Hematopoietic multipotent progenitor cell treated with erythropoietin and hydrocortisone succinate and interleukin-3 and kit ligand, for 4 days (in vitro differentiated cells): ENCODE measurements at regions not wholly inside any gene's neighbourhood (a gene's known extent, or its start where the extent isn't known, plus 50 kb on each side); places are given as distances from the start of the nearest gene placed in this dataset.
"Not testable (repeated sequence)": the region's sequence is repeated elsewhere in the genome, so short reads cannot be mapped to it uniquely, and the experiment has no call there.

Experiments
- DNase-seq: peaks from one replicate; pipeline ENCODE4 v3.0.0-alpha.2; 2015

DNA sequence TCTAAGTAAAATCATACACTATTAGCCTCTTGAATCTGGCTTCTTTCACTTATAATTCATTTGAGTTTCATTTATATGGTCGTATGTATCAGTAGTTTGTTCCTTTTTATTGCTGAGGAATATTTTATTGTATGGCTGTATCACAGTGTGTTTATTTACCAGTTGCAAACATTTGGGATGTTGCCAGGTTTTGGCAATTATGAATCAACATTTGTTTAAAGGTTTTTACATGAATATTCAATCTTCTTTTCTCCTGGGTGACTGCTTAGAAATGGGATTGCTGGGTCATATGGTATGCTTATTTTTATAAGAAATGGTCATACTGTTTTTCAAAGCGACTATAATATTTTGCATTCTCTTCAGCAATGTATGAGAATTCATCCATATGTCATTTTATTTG lies 107.9 kb downstream of the PMAIP1 start:
- DNase-seq, result no peak

DNA sequence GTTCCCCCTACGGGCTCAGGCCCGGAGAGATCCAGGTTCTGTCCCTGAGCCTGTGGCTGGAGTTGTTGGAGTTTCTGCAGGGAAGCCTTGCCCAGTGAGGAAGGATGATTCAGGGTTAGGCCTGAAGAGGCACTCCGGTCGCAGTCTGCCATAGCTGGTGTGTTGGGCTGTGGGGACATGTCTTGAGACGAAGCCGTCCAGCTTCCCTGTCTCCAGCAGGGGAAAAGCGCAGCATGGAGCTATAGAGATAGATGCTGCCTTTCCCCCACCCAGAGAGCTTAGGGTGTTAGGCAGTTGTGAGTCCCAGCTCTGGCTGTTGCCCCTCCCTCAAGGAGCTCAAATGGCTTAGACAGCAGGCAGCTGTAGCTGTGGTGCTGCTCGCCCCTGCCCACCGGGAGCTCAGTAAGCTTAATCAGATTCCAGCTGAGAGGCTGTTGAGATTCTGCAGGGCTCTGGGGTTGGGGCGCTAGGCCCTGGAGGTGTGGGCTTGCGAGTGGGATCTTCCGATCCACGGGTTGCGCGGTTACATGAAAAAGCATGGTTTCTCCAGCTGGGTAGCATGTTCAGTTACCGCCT lies 103.9 kb downstream of the PMAIP1 start:
- no peak for DNase-seq

DNA sequence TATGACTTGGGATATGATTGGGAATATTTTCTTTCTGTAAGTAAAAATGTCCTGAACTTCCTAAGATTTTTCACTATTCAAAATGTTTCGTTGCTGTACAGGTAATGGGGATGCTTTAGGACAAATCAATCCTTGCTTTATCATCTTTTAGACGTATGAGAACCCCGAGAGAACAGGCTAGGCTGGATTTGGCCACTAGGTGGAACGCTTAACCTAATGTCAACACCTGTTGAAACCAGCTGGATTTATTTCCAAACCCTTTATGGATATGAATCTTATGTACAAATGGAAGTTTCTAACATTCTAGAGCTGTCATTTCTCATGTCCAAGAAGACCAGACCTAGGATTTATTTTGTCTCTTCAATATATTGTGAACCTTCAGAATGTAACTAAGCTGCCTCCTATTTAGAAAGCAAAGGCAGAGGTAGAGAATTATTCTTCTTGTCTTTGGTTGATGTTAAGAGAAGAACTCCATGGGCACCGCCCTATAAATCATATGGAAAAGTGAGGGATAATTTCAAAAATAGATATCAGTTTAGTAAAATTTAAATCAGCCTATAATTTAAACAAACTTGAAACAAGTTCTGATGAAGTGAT lies 96.7 kb downstream of the PMAIP1 start:
- DNase-seq, result peak; percentile 59

DNA sequence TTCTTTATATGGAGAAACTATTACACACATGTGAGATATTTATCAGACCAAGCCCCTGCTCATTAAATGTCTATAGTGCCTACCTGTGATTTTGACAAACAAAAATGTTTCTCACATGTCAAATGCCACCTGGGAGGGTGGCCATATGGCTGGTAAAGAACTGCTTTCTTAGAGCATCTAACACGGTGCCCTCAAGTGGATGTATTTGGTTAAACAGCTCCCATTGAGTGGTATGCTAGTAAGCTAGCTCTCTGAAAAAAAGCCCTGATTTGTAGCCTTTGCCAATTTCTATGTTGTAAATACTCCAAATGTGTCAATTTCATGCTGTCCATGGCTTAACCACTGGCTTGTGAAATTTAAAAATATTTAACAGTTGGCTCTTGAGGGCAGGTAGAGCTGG lies 94.6 kb downstream of the PMAIP1 start:
- DNase-seq, result peak; percentile 42

DNA sequence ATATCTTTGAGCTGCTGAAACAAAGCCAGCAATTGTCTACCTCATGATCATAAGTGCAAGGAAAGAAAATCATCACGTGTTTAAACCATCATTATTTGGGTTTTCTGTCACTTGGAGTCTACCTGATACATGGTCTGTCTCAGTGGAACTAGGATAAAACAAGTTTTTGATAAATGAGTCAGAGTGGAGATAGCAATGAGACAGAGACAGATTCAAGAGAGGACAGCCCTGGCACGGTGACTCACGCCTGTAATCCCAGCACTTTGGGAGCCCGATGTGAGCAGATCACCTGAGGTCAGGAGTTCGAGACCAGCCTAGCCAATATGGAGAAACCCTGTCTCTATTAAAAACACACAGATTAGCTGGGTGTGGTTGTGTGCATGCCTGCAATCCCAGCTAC lies 93.8 kb downstream of the PMAIP1 start:
- no peak for DNase-seq

DNA sequence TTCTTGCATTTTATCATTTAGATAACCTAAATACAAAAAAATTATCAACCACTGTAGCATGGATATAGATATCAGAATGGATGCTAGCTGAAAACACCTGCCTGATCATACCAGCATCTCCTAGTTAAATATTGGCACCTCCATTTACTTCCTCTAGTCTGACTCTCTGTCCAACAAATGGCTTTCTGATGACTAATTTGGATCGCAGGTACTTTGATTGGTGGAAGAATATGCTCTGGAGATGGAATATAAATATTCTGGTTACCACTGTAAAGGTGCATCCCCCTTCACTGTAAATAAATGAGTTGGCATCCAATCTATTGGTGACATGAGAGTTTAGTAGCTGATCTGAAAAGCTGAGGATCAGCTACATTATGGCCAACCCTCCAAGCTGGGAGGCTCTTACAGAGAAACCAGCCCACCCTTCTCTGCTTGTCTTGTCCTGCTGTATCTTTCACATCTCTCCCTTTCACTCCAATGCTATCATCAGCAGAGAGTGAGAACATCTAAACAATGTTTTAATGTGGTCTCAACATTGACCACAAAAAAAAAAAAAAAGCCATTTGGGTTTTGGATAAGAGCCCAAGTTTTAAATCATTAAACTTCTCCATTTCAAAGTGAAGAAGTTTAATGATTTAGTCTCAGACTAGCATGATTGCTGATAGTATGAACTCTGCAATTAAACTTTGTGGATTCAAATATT lies 90.5 kb downstream of the PMAIP1 start:
- DNase-seq, result peak; percentile 69

DNA sequence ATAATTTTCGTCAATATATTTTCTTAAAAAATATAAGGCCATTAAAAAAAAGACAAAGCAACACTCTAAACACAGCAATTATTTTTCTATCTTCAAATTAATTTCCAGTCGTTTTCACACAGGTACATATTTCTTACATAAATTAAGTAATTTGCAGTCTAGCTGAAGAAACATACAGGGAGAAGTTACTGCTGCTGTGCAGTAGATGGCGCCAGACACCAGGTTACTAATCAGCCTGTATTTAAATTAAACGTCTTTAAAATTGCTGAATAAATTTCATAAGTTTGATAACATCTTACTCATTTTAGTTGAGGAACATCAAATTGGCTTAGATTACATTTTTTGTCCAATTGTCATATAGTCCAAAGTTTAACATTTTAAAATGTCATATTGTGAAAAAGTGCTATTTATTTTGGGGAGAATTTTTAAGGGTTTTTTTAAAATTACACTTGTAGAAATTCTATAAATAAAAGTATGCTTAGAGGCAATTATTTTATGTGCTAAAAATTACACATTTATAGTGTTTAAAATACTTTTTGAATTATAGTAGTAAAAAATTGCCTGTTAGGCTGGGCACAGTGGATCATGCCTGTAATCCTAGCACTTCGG lies 88.4 kb downstream of the PMAIP1 start:
- DNase-seq, result peak; percentile 79

DNA sequence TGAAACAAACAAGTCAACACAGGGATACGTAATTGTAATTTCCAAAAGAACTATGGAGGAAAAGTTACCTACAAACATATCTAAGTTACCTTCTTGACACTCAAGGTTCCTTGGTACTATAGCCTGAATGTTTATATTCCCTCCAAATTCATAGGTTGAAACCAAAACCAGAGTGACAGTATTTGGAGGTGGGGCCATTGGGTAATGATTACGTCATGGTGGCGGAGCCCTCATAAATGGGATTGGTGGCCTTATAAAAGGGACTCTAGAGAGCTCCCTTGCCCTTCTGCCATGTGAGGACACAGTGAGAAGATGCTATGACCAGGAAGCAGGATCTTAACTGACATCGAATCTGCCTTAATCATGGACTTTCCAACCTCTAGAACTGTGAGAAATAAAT lies 87.3 kb downstream of the PMAIP1 start:
- no peak for DNase-seq

DNA sequence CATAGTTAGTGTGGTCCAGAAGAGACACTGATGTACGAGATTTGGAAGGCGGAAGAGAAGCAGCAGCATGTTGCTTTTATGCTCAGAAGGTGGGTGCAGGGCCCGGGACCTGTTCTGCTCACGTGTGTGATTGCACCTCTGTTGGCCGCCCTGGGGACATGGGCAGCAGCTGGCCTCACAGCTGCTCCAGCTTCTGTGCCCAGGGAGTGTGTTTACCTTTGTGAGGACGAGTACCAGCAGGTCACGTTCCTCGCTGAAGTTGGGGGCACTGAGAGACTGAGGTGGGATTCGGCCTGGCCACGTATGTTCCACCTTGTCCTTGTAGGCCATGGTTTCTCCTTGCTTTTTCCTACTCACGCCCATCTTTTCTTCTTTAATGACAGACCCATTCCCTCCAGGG lies 86.3 kb downstream of the PMAIP1 start:
- DNase-seq, result no peak

DNA sequence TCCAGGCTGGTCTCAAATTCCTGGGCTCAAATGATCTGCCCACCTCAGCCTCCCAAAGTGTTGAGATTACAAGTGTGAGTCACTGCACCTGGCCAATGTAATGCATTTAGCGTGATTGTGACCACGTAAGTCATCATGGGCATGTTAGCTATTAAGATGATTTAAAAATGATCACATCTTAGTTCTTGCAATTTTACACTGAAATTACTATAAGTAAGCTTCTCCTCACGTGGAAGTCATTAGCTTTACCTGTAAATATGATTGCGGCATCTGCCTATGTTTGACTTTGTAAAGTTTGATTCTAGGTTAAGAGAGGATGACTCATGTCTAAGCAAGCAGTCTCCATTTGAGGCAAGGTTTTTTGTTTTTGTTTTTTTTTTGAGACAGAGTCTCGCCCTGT lies 85.5 kb downstream of the PMAIP1 start:
- DNase-seq, result no peak

DNA sequence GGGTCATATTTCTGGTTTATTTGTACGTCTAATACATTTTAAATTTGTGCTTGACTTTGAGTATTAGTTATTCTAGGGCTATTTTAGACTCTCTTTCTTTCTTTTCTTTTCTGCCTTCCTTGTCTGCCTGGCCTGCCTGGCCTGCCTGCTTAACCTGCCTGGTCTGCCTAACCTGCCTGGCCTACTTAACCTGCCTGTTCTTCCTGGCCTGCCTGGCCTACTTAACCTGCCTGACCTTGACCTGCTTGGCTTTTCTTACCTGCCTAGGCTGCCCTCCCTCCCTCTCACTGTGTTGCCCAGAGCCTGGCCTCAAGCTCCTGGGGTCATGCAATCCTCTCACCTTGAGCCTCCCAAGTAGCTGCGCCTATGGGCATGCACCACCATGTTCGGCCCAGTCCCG lies 83.7 kb downstream of the PMAIP1 start:
- DNase-seq, result no peak

DNA sequence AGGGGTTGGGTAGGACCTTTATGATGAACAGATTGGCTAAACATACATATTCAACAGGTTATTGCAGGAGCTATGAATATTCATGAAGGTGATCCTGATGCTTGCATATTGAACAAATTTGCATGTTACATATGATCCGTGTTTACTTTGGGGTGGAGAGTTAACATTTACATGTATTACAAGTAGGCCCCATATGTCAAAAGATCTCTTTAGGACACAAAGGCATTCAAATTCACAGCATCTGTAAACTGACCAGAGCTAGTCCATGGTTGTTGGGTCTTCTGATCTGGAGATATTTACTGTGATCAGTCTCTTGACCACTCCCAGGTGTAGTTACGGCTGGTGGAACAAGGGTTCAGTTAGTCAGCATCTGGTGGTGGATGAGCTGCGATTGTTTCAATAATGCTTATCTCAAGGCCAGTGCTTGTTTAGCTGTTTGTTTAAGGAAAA lies 80.4 kb downstream of the PMAIP1 start:
- DNase-seq, result no peak

DNA sequence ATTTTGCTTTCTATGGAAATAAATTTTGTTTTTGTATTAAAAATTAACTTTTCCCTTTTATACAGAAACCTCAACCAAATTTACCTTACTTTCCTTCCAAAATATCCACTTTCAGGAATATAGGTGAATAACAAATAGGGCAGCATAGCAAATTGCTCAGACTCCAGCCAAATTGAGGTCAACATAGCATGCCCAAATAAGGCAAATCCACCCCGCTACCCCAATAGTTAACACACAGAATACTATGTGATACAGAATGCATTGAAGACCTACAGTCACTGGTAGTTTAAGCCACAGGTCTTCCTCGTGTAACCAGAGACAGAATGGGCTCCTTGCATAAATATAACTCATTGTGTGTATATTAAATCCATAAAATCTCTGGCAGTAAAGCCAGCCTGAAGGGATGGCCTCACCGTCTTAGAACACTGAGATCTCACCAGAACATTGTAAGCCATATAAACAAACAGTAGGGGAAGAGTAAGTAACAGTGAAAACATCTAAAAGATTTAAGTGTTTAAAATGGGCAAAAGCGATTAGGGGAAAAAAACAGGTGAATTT lies 72.2 kb downstream of the PMAIP1 start:
- no peak for DNase-seq

DNA sequence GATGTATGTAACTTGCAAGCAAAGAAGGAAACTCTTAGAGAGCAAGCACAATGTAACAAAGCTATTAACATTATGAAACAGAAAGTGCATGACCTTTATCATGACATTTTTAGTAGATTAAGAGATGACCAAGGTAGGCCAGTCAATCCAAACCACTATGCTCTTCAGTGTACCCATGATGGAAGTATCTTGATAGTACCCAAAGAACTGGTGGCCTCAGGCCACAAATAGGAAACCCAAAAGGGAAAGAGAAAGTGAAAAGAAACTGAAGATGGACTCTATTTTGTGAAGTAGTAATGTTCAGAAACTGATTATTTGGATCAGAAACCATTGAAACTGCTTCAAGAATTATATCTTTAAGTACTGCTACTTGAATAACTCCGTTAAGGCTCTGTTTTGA lies 71.3 kb downstream of the PMAIP1 start:
- DNase-seq, result not testable (repeated sequence)

DNA sequence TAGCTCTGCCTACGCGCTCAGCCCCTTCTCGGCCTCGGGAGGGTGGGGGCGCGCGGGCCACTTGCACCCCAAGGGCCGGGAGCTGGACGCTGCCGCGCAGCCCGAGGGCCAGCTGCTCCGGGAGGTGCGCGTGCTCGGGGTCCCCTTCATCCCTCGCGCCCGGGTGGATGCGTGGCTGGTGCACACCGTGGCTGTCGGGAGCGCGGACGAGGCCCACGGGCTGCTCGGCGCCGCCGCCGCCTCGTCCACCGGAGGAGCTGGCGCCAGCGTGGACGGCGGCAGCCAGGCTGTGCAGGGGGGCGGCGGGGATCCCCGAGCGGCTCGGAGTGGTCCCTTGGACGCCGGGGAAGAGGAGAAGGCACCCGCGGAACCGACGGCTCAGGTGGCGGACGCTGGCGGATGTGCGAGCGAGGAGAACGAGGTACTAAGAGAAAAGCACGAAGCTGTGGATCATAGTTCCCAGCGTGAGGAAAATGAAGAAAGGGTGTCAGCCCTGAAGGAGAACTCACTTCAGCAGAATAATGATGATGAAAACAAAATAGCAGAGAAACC lies 69.8 kb downstream of the PMAIP1 start:
- not testable (repeated sequence) for DNase-seq

DNA sequence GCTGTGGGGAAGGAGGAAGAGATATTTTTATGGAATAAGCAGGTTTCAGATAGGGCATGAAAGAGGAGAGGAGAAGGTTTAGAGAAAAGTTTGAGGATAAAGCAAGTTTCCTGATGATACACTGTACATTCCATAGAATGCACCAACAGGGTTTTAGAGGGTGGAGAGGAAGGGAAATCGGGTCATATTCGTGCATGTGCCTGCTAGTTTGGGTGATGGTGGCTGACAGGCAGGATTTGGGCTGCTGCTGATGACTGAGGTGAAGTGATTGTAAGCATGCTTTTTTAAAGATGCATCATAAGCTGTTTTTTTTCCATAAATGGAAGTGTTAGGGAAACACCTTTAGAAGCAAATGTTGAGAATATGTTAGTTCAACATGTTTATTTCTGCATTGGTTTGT lies 68.8 kb downstream of the PMAIP1 start:
- no peak for DNase-seq

DNA sequence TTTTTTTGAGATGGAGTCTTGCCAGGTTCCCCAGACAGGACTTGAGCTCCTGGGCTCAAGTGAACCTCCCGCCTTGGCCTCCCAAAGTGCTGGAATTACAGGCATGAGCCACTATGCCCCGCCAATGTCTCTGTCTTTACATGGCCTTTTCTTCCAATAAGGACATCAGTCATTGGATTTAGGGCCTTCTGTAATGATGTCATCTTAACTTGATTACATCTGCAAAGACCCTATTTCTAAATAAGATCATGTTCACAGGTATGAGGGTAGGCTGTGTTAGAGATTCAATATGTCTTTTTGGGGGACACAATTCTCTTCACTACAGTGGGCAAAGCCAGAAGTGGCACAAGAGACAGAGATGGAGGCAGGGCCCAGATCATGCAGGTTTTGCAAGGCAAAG lies 68.1 kb downstream of the PMAIP1 start:
- no peak for DNase-seq

DNA sequence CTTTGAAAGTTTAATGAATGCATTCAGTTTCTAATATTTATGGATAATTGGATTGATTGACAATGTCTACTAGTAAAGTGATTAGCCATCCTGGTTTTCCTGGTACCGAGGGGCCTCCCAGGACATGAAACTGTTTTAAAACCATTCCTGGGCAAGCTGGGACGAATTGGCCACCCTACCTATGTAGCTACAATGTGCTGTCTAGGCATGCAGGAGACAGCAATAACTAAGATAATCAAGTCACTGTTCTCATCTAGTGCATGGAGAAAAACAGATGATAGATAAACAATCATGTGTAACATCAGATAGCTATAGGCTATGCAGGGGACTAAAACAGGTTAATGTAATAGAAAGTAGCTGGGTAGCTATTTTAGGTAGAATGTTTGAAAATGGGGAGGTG lies 67.1 kb downstream of the PMAIP1 start:
- DNase-seq, result no peak

DNA sequence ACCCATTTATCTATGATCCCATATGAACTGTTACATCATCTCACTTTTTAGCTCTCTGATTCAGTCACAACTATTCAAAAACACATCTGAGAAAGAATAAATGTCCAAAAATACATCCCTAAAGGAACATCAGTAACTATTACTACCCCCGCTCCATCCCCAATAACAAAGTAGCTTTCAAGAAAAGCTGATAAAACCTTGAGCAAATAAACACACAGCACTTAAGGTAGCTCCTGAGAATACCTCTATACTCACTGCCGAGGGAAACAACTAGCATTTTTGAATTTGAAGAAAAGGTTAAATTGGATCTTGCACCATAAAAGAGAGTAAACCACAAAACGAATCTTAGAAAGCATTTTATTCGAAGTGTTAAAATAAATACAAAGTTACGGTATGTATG lies 63.4 kb downstream of the PMAIP1 start:
- no peak for DNase-seq

DNA sequence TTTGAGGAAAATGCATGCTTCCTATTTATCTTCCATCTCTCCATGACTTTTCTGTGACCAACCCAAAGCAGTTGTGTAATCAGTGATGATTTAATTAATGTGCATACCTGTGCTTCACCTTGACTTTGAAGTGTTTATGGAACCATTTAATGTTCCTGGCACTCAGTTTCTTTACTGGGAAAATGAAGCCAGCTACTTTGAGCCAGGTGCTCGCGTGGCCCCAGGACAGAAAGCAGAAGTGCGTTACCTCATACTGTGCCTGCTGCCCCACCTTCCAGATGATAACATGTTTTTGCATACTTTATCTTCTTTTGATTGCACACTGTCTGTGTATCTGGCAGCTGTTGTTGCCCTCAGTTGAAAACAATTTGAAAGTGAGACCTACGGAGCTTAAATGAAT lies 61.3 kb downstream of the PMAIP1 start:
- peak; percentile 46 for DNase-seq

DNA sequence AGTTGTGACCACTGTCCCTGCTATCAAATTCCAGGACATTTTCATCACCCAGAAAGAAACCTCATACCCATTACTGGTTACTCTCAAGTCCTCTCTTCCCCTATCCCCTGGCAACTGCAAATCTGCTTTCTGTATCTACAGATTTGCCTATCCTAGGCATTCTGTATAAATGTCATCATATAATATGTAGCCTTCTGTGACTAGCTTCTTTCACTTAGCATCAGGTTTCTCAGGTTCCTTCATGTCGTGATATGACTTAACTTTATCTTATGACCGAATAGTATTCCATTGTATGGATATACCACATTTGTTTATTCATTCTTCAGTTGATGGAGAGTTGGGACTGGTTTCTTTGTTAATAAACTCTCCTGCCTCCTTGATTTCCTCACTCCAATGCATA lies 60.5 kb downstream of the PMAIP1 start:
- no peak for DNase-seq

DNA sequence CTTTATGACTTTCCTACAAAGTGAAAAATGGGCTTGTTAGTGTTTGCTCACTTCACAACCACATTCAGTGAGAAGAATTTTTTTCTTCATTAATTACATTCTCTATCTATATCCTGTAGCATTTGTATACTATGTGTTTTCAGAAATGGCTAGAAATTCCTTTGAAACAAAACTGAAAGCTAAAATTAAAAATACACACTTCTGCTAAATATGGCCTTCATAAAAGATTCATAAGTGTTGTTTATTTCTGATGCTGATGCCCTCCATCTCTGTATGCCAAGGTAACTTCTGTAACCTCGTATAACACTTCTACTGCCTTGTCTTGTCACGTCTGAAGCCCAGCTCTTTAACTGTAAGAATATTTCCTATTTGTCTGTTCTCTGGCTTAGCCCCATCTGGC lies 59.8 kb downstream of the PMAIP1 start:
- DNase-seq, result no peak

DNA sequence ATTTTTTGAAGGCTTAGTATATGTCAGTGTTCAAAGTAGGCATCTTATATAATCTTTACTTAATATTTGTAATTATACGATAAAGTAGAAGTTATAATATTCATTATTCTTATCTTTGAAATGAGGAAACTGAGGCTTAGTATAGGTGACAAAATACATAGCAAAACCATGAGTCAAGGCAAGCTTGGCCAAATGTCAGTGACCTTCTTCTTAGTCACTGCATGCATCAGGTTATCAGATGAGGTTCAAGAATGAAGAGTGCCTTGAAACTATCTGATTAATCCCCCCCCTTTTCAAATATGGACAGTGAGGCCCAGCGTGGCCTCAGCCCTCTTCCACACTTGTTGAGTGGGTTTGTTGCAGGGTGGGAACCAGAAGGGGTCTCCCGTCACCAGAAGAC lies 59.3 kb downstream of the PMAIP1 start:
- DNase-seq, result no peak

DNA sequence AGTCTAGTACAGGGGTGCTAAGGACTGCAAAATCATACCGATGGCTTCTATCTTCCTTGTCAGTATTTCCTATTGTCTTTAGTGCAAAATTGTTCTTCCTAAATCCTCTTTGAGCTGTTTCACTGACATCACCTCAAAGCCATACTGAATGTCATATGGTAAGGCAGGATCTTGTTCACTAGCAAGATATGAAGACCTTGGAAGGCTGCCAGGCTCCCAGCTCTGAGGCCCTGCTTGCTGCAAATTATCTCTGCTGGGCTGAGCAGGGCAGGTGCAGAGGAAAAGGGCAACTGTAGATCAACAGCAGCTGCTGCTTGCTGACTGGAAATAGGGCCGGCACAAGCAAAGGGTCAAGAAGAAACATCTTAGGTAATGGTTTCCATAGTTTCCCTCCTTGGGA lies 58.2 kb downstream of the PMAIP1 start:
- peak; percentile 96 for DNase-seq
